Dendritic cell treated with granulocyte-macrophage colony-stimulating factor and Interleukin-4, amounts not matched to agents 40 ng/mL and 50 ng/mL, for 4 days (primary cell): ENCODE measurements at regions not wholly inside any gene's neighbourhood (a gene's known extent, or its start where the extent isn't known, plus 50 kb on each side); places are given as distances from the start of the nearest gene placed in this dataset.

Experiments used
- H3K27ac Mint-ChIP-seq: one replicate; pipeline ENCODE4 v1.8.0; 2022; ENCODE audit warnings: mild to moderate bottlenecking, mixed read lengths
- H3K27me3 Mint-ChIP-seq: one replicate; pipeline ENCODE4 v1.8.0; 2022; ENCODE audit warnings: mild to moderate bottlenecking, mixed read lengths
- H3K36me3 Mint-ChIP-seq: one replicate; pipeline ENCODE4 v1.8.0; 2022; ENCODE audit warnings: low read depth, mixed read lengths
- H3K4me1 Mint-ChIP-seq: one replicate; pipeline ENCODE4 v1.8.0; 2022; ENCODE audit warnings: low read depth, mixed read lengths
- H3K4me3 Mint-ChIP-seq: one replicate; pipeline ENCODE4 v1.8.0; 2022; ENCODE audit warnings: mild to moderate bottlenecking, moderate library complexity, mixed read lengths
- H3K9me3 Mint-ChIP-seq: one replicate; pipeline ENCODE4 v1.8.0; 2022; ENCODE audit warnings: mixed read lengths
- intact Hi-C: fragments of 100-400 bp; cut with micrococcal nuclease; formaldehyde crosslinking; loops from one replicate; pipeline ENCODE4 v1.15.0; 2022

GRCh38 chrX:140362861-140363260 lies 142.0 kb downstream of the SOX3 start:
- Mint-ChIP-seq H3K4me1 (no peaks in the 10 kb centered on the region), H3K9me3 (no peaks in the 10 kb centered on the region), H3K36me3 (no peaks in the 10 kb centered on the region), H3K4me3 (no peak overlapping the region), H3K27me3 (no peaks in the 10 kb centered on the region), H3K27ac (no peak overlapping the region)
- intact Hi-C loops: no loop called here

DNA sequence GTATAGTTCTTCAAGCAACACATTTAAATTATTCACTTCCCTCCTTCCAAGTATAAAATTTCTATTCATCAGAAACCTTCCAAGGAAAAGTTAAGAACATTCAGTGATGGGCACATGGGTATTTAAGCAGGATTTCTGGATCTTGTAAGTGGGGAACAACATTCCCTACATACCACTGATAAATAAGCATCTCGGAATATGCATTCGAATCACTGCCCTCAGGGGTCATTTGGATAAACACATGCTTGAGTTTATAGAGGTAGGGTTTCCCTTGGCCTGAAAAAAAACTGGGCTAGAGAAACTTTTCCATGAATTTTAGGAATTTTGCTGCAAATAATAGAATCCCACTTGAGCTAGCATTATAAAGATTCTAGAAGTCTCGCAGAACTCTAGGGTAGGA lies 143.9 kb downstream of the SOX3 start:
- H3K4me1 Mint-ChIP-seq: no peaks in the 10 kb centered on the region
- H3K27me3 Mint-ChIP-seq: no peaks in the 10 kb centered on the region
- H3K4me3 Mint-ChIP-seq: no peak overlapping the region
- no peak overlapping the region for H3K27ac Mint-ChIP-seq
- no peaks in the 10 kb centered on the region for H3K9me3 Mint-ChIP-seq
- intact Hi-C loops: no loop called here
- no peaks in the 10 kb centered on the region for H3K36me3 Mint-ChIP-seq

DNA sequence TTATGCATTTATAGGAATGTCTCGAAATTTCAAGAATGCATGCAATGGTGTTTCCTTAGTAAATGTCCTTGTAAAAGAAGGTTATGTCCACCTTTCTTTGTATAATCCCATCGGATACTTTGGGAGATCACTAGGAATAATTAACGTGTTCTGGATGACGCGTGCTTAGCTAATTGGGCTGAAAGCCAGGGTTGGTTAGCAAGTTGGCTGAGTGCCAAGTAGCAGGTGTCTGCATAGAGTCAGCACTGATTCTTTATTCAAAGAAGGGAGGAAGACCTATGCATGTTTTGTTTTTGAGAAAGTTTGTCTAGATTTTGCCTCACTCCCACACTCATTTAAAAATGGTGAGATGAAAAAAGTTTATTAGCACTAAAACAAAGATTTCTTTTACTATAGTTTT lies 144.6 kb downstream of the SOX3 start:
- Mint-ChIP-seq H3K4me3 (no peak overlapping the region), H3K27me3 (no peaks in the 10 kb centered on the region), H3K4me1 (no peaks in the 10 kb centered on the region), H3K36me3 (no peaks in the 10 kb centered on the region), H3K9me3 (no peaks in the 10 kb centered on the region), H3K27ac (no peak overlapping the region)
- intact Hi-C loops: no loop called here

GRCh38 chrX:140355922-140356321 lies 148.9 kb downstream of the SOX3 start:
- Mint-ChIP-seq H3K4me3 (no peak overlapping the region), H3K9me3 (no peaks in the 10 kb centered on the region), H3K27ac (no peak overlapping the region), H3K27me3 (no peaks in the 10 kb centered on the region), H3K36me3 (no peaks in the 10 kb centered on the region), H3K4me1 (no peaks in the 10 kb centered on the region)
- intact Hi-C loops: no loop called here

DNA sequence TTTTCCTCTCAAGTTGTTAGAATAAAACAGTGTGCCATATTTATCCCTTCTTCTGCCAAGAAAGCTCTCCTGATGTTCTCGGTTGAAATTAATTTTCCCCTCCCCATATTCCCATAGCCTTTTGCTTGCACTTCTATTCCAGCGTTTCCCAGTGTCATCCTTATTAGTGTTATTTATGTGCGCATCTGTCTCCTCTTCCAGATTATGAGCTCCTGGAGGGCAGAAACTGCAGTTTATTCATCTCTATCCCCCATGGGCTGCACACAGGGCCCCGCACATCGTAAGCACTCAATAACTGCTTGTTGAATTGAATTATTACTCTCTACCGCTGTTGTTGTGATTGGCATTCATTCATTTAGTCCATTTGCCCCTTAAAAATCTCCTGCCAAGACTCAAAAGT lies 149.4 kb downstream of the SOX3 start:
- Mint-ChIP-seq H3K27me3 (no peaks in the 10 kb centered on the region), H3K36me3 (no peaks in the 10 kb centered on the region), H3K27ac (no peak overlapping the region), H3K9me3 (no peaks in the 10 kb centered on the region), H3K4me1 (no peaks in the 10 kb centered on the region), H3K4me3 (no peak overlapping the region)
- intact Hi-C loops: no loop called here

GRCh38 chrX:140354431-140355120 lies 150.3 kb downstream of the SOX3 start:
- Mint-ChIP-seq H3K27me3 (no peaks in the 10 kb centered on the region), H3K4me1 (no peaks in the 10 kb centered on the region), H3K27ac (no peak overlapping the region), H3K36me3 (no peaks in the 10 kb centered on the region), H3K9me3 (no peaks in the 10 kb centered on the region), H3K4me3 (no peak overlapping the region)
- intact Hi-C loops: no loop called here

- no peaks in the 10 kb centered on the region for H3K4me1 Mint-ChIP-seq
- H3K27me3 Mint-ChIP-seq: no peaks in the 10 kb centered on the region
- no peak overlapping the region for H3K27ac Mint-ChIP-seq
- no peaks in the 10 kb centered on the region for H3K36me3 Mint-ChIP-seq
- intact Hi-C loops: no loop called here
- no peak overlapping the region for H3K4me3 Mint-ChIP-seq
- no peaks in the 10 kb centered on the region for H3K9me3 Mint-ChIP-seq
These were observed 158.1 kb downstream of the SOX3 start for GRCh38 chrX:140346729-140347128.

GRCh38 chrX:140343226-140343868 lies 161.5 kb downstream of the SOX3 start:
- Mint-ChIP-seq H3K27ac (no peak overlapping the region), H3K27me3 (no peaks in the 10 kb centered on the region), H3K9me3 (no peaks in the 10 kb centered on the region), H3K36me3 (no peaks in the 10 kb centered on the region), H3K4me3 (no peak overlapping the region), H3K4me1 (no peaks in the 10 kb centered on the region)
- intact Hi-C loops: no loop called here

GRCh38 chrX:140342410-140342809 lies 162.5 kb downstream of the SOX3 start:
- intact Hi-C loops: no loop called here
- no peak overlapping the region for H3K4me3 Mint-ChIP-seq

GRCh38 chrX:140337263-140337662 lies 167.6 kb downstream of the SOX3 start:
- Mint-ChIP-seq H3K27ac (no peak overlapping the region), H3K27me3 (no peaks in the 10 kb centered on the region), H3K36me3 (no peaks in the 10 kb centered on the region), H3K4me1 (no peaks in the 10 kb centered on the region), H3K9me3 (peaks cover 14% of the 10 kb centered on the region), H3K4me3 (no peak overlapping the region)
- intact Hi-C loops: no loop called here

More at GRCh38 chrX:140342410-140342809, 162.5 kb downstream of the SOX3 start:
- no peaks in the 10 kb centered on the region for H3K9me3 Mint-ChIP-seq
- H3K4me1 Mint-ChIP-seq: no peaks in the 10 kb centered on the region
- H3K27ac Mint-ChIP-seq: no peak overlapping the region
- H3K27me3 Mint-ChIP-seq: no peaks in the 10 kb centered on the region
- no peaks in the 10 kb centered on the region for H3K36me3 Mint-ChIP-seq

DNA sequence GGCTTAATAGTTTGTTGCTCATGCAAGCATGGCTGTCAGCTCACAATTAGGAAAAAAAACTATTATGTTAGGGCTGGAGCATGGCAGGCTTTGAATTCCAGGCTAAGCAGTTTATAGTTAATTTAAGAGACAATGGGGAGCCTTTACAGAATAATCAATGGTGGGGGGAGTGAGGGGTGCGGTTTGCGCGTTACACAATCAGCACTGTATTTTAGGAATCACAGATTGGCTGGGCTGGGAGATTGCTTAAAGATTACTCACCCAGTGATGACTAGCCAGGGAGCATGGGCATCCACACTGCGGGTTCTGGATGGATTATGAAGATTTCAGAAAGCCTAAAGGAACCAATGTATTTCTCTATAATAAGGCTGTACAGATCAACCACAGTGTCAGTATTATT lies 186.6 kb downstream of the SOX3 start:
- intact Hi-C loops: no loop called here
- Mint-ChIP-seq H3K27me3 (no peaks in the 10 kb centered on the region), H3K4me3 (no peak overlapping the region), H3K4me1 (no peaks in the 10 kb centered on the region), H3K36me3 (no peaks in the 10 kb centered on the region), H3K27ac (no peak overlapping the region), H3K9me3 (no peaks in the 10 kb centered on the region)

DNA sequence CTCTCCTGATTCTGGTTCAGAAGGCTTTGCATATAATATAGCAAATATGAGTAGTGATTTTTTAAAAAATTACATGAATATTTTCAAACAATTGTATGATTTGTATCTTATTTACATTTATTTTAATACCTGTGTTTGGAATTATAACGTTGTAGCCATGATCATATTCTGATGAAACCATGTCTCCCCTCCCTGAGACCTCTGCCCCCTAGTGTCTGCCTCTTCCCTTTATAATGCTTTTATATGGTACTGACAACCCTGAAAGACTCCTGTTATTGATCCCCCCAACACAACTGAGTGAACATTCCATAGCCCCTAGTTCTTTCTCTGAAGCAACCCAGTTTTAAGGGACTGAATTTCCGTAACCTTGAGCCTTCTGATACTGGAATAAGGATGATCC lies 187.4 kb downstream of the SOX3 start:
- no peaks in the 10 kb centered on the region for H3K4me1 Mint-ChIP-seq
- intact Hi-C loops: no loop called here
- H3K4me3 Mint-ChIP-seq: no peak overlapping the region
- no peak overlapping the region for H3K27ac Mint-ChIP-seq
- H3K36me3 Mint-ChIP-seq: no peaks in the 10 kb centered on the region
- no peaks in the 10 kb centered on the region for H3K9me3 Mint-ChIP-seq
- H3K27me3 Mint-ChIP-seq: no peaks in the 10 kb centered on the region

- no peaks in the 10 kb centered on the region for H3K36me3 Mint-ChIP-seq
- H3K4me3 Mint-ChIP-seq: no peak overlapping the region
- no peaks in the 10 kb centered on the region for H3K9me3 Mint-ChIP-seq
- no peaks in the 10 kb centered on the region for H3K27me3 Mint-ChIP-seq
- no peaks in the 10 kb centered on the region for H3K4me1 Mint-ChIP-seq
- no peak overlapping the region for H3K27ac Mint-ChIP-seq
- intact Hi-C loops: no loop called here
These were observed 205.7 kb downstream of the SOX3 start for GRCh38 chrX:140298960-140299825.

- Mint-ChIP-seq H3K36me3 (no peaks in the 10 kb centered on the region), H3K27ac (no peak overlapping the region), H3K9me3 (no peaks in the 10 kb centered on the region), H3K4me1 (no peaks in the 10 kb centered on the region), H3K4me3 (no peak overlapping the region), H3K27me3 (no peaks in the 10 kb centered on the region)
- intact Hi-C loops: no loop called here
These were observed 207.6 kb downstream of the SOX3 start for GRCh38 chrX:140297273-140297672.
